Naive B cell (primary cell): ENCODE measurements at regions not wholly inside any gene's neighbourhood (a gene's known extent, or its start where the extent isn't known, plus 50 kb on each side); places are given as distances from the start of the nearest gene placed in this dataset.
"Not testable (repeated sequence)": the region's sequence is repeated elsewhere in the genome, so short reads cannot be mapped to it uniquely, and the experiment has no call there.

Experiments
- ATAC-seq, 2 donors: fragments of 150-1000 bp; cut with Tn5 transposase; 2 replicates each; pipeline ENCODE4 v1.10.0; 2021; ENCODE audit warnings: low read depth in 2 of 2, mild to moderate bottlenecking in 2 of 2, moderate library complexity in 2 of 2
- DNase-seq: peaks from one replicate; pipeline ENCODE4 v3.0.0; 2022
- H3K27ac Mint-ChIP-seq, 6 donors: one replicate each; pipeline ENCODE4 v1.8.0; 2020 to 2022; ENCODE audit warnings: mild to moderate bottlenecking in 6 of 6, mixed read lengths in 6 of 6, moderate library complexity in 5 of 6, inconsistent platforms in 2 of 6
- H3K27me3 Mint-ChIP-seq, 3 donors: one replicate each; pipeline ENCODE4 v1.8.0; 2021 to 2022; ENCODE audit warnings: mixed read lengths in 3 of 3, mild to moderate bottlenecking in 1 of 3
- H3K36me3 Mint-ChIP-seq, 2 donors: one replicate each; pipeline ENCODE4 v1.8.0; 2020 to 2022; ENCODE audit warnings: mixed read lengths in 2 of 2, inconsistent platforms in 1 of 2, mild to moderate bottlenecking in 1 of 2
- H3K4me1 Mint-ChIP-seq, 3 donors: one replicate each; pipeline ENCODE4 v1.8.0; 2020 to 2022; ENCODE audit warnings: mixed read lengths in 3 of 3, inconsistent platforms in 1 of 3, mild to moderate bottlenecking in 1 of 3, moderate library complexity in 1 of 3
- H3K4me3 Mint-ChIP-seq, 8 donors: one replicate each; pipeline ENCODE4 v1.8.0; 2020 to 2022; ENCODE audit warnings: mild to moderate bottlenecking in 8 of 8, mixed read lengths in 8 of 8, moderate library complexity in 8 of 8, inconsistent platforms in 2 of 8
- H3K9me3 Mint-ChIP-seq, 7 donors: one replicate each; pipeline ENCODE4 v1.8.0; 2020 to 2022; ENCODE audit warnings: mixed read lengths in 7 of 7, mild to moderate bottlenecking in 5 of 7, inconsistent platforms in 2 of 7, moderate library complexity in 1 of 7

GRCh38 chr17:82998637-82999036 lies 80.8 kb upstream of the METRNL start:
- Mint-ChIP-seq H3K27ac (no peak overlapping the region), H3K4me1 (no peaks in the 10 kb centered on the region), H3K4me3 (no peak overlapping the region), H3K9me3 (peaks cover 3 to 23% (median 9%) of the 10 kb centered on the region in 7 donors), H3K27me3 (no peaks in the 10 kb centered on the region), H3K36me3 (peaks cover 7 to 14% of the 10 kb centered on the region in 2 donors)
- no peak for ATAC-seq
- DNase-seq = no peak

GRCh38 chr17:83000738-83001137 lies 78.7 kb upstream of the METRNL start:
- H3K4me3 Mint-ChIP-seq = no peak overlapping the region
- H3K9me3 Mint-ChIP-seq = peaks cover 0 to 12% (median 4%) of the 10 kb centered on the region in 7 donors
- H3K36me3 Mint-ChIP-seq = peaks cover 0 to 11% of the 10 kb centered on the region in 2 donors
- no peaks in the 10 kb centered on the region for H3K4me1 Mint-ChIP-seq
- no peak for DNase-seq
- peak overlapping the region in 1 of 6 donors; percentile 62 for H3K27ac Mint-ChIP-seq
- H3K27me3 Mint-ChIP-seq = no peaks in the 10 kb centered on the region
- ATAC-seq = no peak

DNA sequence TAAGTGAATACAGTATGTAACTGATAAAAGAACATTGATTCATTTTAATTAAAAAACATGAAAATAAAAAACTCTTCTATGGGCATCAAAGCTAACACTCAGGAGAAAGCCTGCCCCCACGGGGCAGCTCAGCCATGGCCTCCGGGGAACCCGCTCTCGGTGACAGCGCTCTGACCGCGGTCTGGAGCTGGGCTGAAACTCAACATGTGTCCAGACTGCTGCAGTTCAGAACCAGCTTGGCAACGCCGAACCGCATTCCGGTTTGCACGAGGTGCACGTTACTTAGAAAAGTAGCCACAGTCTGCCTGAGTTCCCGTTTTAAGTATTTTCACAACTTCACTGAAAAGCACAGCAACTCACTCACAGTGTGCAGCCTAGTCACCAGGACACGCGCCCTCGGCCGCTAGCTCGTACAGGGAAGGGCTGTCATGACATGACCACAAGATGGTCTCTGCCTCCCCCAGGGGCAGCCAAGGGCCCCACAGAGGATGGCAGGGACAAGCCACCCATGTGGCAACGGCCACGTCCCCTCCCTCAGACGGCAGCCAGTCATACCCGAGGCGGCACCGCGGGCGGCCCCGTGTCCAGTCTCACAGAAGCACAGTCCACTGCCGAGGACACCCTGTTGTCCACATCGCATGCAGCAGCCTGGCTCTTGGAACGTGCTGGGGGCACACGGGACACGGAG lies 77.1 kb upstream of the METRNL start:
- peak overlapping the region in 1 of 8 donors; percentile 42 for H3K4me3 Mint-ChIP-seq
- no peak for DNase-seq
- H3K27ac Mint-ChIP-seq = no peak overlapping the region
- ATAC-seq = no peak
- peaks cover 0 to 14% of the 10 kb centered on the region in 2 donors for H3K36me3 Mint-ChIP-seq
- no peaks in the 10 kb centered on the region for H3K4me1 Mint-ChIP-seq
- H3K27me3 Mint-ChIP-seq = no peaks in the 10 kb centered on the region
- peaks cover 0 to 12% (median 4%) of the 10 kb centered on the region in 7 donors for H3K9me3 Mint-ChIP-seq

DNA sequence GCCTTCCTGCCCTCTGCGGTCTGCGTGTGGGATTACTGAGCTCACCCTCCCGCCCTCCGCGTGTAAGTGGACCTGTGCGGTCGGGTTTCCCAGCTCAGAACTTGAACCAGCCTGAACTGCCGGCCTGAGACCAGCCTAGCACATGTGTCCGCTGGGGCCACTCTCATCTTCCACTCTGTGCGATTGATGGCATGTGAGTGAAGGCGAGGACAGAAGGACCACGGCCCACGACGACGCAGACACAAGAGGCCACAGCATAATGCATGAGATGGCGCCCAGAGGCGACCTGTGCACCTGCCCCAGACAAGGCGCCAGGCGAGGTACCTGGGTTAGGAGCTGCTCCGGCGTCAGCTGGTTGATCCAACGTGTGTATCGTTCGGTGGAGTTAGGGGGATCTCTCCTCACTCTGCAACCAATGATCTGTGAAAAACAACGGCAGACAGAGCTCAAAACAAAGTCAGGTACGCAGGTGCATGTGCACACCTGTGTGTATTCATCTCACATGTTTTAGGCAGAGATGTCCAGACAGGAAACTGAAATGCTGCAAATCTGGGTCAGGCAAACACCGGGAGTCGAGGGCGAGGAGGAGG lies 74.5 kb upstream of the METRNL start:
- Mint-ChIP-seq H3K4me3 (no peak overlapping the region), H3K36me3 (peaks cover 0 to 9% of the 10 kb centered on the region in 2 donors), H3K27me3 (no peaks in the 10 kb centered on the region), H3K27ac (peak overlapping the region in 1 of 6 donors; percentile 32), H3K9me3 (no peaks in the 10 kb centered on the region), H3K4me1 (no peaks in the 10 kb centered on the region)
- DNase-seq (no peak), ATAC-seq (no peak)

- ATAC-seq = no peak
- DNase-seq = no peak
- Mint-ChIP-seq H3K27me3 (no peaks in the 10 kb centered on the region), H3K27ac (no peak overlapping the region), H3K36me3 (peaks cover 0 to 9% of the 10 kb centered on the region in 2 donors), H3K9me3 (no peaks in the 10 kb centered on the region), H3K4me3 (peak overlapping the region in 1 of 8 donors; percentile 9), H3K4me1 (no peaks in the 10 kb centered on the region)
Measured at GRCh38 chr17:83005639-83006038, 73.8 kb upstream of the METRNL start.

DNA sequence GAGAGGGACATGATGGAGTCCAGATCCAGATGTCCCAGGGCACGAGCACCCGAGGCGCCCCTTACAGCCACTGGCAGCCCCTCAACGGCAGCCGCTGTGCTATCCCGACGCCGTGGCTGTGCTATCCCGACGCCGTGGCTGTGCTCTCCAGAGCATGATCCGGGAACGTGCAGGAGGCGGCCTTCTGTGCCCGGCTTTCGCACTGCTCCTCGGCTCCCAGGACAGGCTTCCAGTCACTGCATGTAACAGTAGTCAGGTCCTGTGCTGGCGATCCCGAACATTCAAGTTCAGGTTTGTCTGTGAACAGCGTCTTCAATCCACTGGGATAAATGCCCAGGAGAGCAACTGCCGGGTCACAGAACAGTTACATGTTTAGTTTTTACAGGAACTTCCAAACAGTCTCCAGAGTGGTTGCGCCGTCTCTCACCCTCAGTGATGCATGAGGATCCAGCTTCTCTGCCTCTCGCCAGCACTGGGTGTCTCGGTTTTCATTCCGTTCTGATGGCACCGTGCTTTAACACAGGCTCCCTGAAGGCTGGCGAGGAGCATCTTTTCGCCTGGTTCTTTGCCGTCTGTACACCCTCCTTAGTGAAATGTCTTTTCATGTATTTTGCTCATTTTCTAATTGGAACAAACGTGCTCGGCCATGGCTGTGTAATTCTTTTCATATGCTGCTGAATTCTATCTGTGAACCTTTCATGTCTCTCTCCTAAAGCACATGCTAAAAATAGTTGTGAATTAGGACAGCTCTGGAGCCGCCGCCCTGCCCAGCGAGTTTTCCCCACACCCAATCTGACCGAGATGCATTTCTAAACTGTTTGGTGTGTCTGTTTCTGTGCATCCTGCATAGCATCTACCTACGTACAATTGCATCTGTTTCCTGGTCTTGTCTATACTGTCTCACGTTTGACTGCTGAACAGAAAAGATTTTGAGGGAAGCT lies 72.6 kb upstream of the METRNL start:
- no peak overlapping the region for H3K27ac Mint-ChIP-seq
- H3K27me3 Mint-ChIP-seq = no peaks in the 10 kb centered on the region
- H3K9me3 Mint-ChIP-seq = no peaks in the 10 kb centered on the region
- no peak for ATAC-seq
- no peaks in the 10 kb centered on the region for H3K4me1 Mint-ChIP-seq
- no peak for DNase-seq
- peaks cover 0 to 9% of the 10 kb centered on the region in 2 donors for H3K36me3 Mint-ChIP-seq
- no peak overlapping the region for H3K4me3 Mint-ChIP-seq

DNA sequence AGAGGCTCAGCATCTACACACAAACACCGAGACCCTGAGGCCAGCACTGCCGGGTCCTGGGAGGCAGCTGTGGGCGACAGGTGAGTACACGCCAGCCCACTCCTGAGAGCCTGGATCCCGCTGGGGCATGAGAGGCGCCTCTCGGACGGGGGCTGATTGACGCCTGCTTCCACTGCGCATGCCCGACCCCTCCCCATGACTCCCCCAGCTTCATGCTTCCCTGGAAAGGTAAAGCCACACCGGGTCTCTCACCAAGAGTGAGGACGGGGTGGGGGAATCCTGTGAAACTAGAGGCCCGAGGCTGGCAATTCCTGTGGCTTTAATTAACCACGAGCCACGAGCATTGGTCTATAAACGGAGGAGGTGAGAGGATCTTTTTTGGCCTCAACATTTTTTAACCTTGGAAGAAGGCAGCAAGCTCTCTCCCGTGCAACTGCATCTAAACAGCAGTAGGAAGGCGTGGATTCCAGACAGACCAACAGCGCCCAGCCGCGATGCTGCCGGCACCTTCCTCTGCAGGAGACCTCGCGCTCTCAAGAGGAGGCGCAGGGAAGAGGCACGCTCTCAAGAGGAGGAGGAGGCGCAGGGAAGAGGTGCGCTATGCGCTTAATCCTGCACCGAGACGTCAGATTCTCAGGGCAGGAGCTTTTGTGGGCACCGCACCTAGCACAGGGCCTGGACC lies 71.8 kb upstream of the METRNL start:
- ATAC-seq = no peak
- no peaks in the 10 kb centered on the region for H3K4me1 Mint-ChIP-seq
- peak overlapping the region in 1 of 6 donors; percentile 67 for H3K27ac Mint-ChIP-seq

DNA sequence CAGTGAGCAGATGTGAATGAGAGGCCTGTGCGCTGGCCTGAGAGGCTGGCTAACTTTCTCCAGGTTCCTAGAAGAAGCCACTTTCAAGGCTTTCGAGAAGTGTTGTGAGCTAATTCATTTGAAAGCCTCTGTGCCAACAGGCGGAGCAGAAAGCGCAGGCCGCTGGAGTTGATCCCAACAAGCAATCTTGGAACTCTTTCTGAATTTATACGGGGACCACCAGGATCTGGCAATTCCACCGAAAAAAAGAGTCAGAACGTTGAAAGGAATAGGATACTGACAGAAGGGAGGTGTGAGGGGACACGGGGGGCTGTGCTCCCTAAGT lies 71.3 kb upstream of the METRNL start:
- H3K27ac Mint-ChIP-seq = no peak overlapping the region
- peaks cover 0 to 9% of the 10 kb centered on the region in 2 donors for H3K36me3 Mint-ChIP-seq
- no peaks in the 10 kb centered on the region for H3K27me3 Mint-ChIP-seq
- no peak overlapping the region for H3K4me3 Mint-ChIP-seq
- DNase-seq (no peak), ATAC-seq (no peak)
- H3K4me1 Mint-ChIP-seq = no peaks in the 10 kb centered on the region
- H3K9me3 Mint-ChIP-seq = no peaks in the 10 kb centered on the region

More for the DNA sequence above, 71.8 kb upstream of the METRNL start:
- Mint-ChIP-seq H3K27me3 (no peaks in the 10 kb centered on the region), H3K4me3 (no peak overlapping the region), H3K9me3 (no peaks in the 10 kb centered on the region), H3K36me3 (peaks cover 0 to 9% of the 10 kb centered on the region in 2 donors)
- DNase-seq = no peak

GRCh38 chr17:83008526-83008925 lies 70.9 kb upstream of the METRNL start:
- DNase-seq = no peak
- Mint-ChIP-seq H3K4me1 (no peaks in the 10 kb centered on the region), H3K9me3 (no peaks in the 10 kb centered on the region), H3K27ac (no peak overlapping the region), H3K27me3 (no peaks in the 10 kb centered on the region), H3K4me3 (no peak overlapping the region), H3K36me3 (peaks cover 0 to 9% of the 10 kb centered on the region in 2 donors)
- ATAC-seq = no peak

DNA sequence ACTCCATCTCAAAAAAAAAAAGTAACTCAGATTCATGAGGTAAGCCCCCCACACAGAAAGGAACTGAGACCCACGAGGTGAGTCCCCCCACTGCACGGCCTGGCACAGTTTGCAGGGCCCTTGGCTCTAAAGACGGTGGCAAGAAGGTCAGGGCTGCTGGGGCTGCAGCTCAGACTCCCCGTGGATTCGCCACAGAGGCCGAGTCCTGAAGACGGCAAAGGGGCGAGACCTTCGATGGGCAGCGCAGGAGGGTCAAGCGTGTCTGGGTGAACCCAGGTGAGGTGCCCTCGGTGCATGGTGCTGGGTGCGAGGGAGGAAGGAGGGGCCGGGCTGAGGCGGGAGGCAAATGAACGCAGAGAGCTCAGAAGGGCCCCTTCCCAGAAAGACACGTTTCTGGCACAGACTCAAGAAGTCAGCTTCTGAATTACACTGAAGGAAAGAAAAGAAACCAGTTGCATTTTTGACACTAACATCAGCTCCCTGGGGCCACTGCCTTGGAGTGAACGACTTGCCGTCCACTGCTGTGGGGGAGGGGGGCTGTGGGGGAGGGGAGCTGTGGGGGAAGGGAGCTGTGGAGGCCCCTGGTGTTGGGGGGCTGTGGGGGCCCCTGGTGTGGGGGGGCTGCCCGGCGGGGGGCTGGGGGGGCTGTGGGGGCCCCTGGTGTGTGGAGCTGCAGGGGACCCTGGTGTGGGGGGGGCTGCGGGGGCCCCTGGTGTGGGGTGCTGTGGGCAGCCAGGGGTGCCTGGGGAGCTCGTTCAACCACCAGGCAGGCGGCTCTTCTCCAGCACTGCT lies 69.8 kb upstream of the METRNL start:
- Mint-ChIP-seq H3K4me1 (no peaks in the 10 kb centered on the region), H3K4me3 (no peak overlapping the region), H3K9me3 (no peaks in the 10 kb centered on the region), H3K27ac (peak overlapping the region in 2 of 6 donors; percentile 14 to 73), H3K27me3 (no peaks in the 10 kb centered on the region), H3K36me3 (peaks cover 0 to 9% of the 10 kb centered on the region in 2 donors)
- DNase-seq = no peak
- no peak for ATAC-seq

- no peaks in the 10 kb centered on the region for H3K4me1 Mint-ChIP-seq
- H3K27me3 Mint-ChIP-seq = no peaks in the 10 kb centered on the region
- ATAC-seq (no peak), DNase-seq (no peak)
- peaks cover 0 to 5% of the 10 kb centered on the region in 2 donors for H3K36me3 Mint-ChIP-seq
- no peak overlapping the region for H3K4me3 Mint-ChIP-seq
- H3K9me3 Mint-ChIP-seq = no peaks in the 10 kb centered on the region
- no peak overlapping the region for H3K27ac Mint-ChIP-seq
Measured at GRCh38 chr17:83010206-83011200, 68.9 kb upstream of the METRNL start.

DNA sequence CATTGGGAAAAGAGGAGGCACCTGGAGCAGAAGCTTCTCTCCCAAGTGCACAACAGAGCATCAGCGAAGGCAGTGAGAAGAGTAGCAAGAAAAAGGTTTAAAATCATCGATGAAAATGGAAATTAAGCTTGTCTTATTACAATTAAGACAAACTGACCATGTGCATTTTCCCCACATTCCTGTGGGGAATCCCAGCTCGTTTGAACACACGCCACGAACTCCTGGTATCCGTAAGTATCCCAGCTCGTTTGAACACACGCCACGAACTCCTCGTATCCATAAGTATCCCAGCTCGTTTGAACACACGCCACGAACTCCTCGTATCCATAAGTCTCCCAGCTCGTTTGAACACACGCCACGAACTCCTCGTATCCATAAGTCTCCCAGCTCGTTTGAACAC lies 67.7 kb upstream of the METRNL start:
- not testable (repeated sequence) for H3K4me1 Mint-ChIP-seq, H3K27me3 Mint-ChIP-seq, H3K4me3 Mint-ChIP-seq, H3K36me3 Mint-ChIP-seq, DNase-seq, ATAC-seq, H3K27ac Mint-ChIP-seq, H3K9me3 Mint-ChIP-seq
